Ectodermal cell (in vitro differentiated cells): ENCODE measurements at regions not wholly inside any gene's neighbourhood (a gene's known extent, or its start where the extent isn't known, plus 50 kb on each side); places are given as distances from the start of the nearest gene placed in this dataset.

Experiments
- H3K27ac ChIP-seq: 2 replicates; pipeline ENCODE4 v1.7.0; 2013; ENCODE audit warnings: mild to moderate bottlenecking, low read depth, low read length; ENCODE audit not compliant: insufficient read depth, poor library complexity, severe bottlenecking
- H3K27me3 ChIP-seq: 2 replicates; pipeline ENCODE4 v1.7.0; 2013; ENCODE audit warnings: mild to moderate bottlenecking, low read length; ENCODE audit not compliant: insufficient read depth, control insufficient read depth, poor library complexity, severe bottlenecking
- H3K36me3 ChIP-seq: one replicate; pipeline ENCODE4 v1.7.0; 2013; ENCODE audit warnings: low read length; ENCODE audit not compliant: control insufficient read depth, insufficient read depth
- H3K4me1 ChIP-seq: one replicate; pipeline ENCODE4 v1.7.0; 2013; ENCODE audit warnings: low read length; ENCODE audit not compliant: control insufficient read depth, insufficient read depth
- H3K4me3 ChIP-seq: 2 replicates; pipeline ENCODE4 v1.7.0; 2013; ENCODE audit warnings: low read depth, low read length, control low read depth; ENCODE audit not compliant: insufficient read depth
- H3K9me3 ChIP-seq: 2 replicates; pipeline ENCODE4 v1.7.0; 2013; ENCODE audit warnings: mild to moderate bottlenecking, low read length, moderate library complexity; ENCODE audit not compliant: control insufficient read depth
- WGBS, 2 experiments: methylation state at CpG; one replicate each; pipeline ENCODE4 v1.1.7; 2013; ENCODE audit warnings: missing lambda C conversion rate in 2 of 2; 5-methylcytosine and 5-hydroxymethylcytosine counted together

DNA sequence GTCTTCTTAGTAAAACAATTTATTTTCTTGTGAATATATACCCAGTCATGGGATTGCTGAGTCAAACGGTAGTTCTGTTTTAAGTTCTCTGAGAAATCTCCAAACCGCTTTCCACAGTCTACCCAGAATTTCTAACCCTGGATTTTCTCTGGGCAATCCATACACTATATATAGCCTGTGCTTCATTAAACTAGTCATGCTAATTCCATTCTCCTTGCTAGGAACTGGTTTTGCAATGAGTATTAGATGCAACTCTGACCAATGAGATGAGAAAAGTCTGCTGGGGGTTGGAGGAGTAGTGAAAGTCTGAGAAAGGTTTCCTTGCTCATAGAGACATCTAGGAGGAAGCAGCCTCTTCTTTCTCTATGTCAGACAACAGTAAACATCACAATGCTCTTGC is 196.1 kb upstream of the CDKN3 start:
- Histone ChIP-seq H3K4me3 (no peak overlapping the region), H3K27me3 (no peaks in the 10 kb centered on the region), H3K9me3 (no peaks in the 10 kb centered on the region), H3K27ac (no peak overlapping the region), H3K36me3 (no peaks in the 10 kb centered on the region), H3K4me1 (no peaks in the 10 kb centered on the region)
- WGBS, 2 experiments, result 97 to 98% methylated on average over 2 of the region's 2 CpGs

DNA sequence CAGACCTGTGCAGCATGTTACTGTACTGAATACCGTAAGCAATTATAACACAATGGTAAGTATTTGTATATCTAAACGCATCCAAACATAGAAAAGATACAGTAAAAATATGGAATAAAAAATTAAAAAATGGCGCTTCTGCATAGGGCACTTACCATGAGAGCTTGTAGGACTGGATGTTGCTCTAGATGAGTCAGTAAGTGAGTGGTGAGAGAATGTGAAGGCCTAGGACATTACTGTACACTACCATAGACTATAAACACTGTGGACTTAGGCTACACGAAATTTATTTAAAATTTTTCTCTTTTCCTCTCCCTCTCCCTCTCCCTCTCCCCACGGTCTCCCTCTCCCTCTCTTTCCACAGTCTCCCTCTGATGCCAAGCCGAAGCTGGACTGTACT is 194.5 kb upstream of the CDKN3 start:
- Histone ChIP-seq H3K4me1 (no peaks in the 10 kb centered on the region), H3K4me3 (no peak overlapping the region), H3K27me3 (no peaks in the 10 kb centered on the region), H3K9me3 (no peaks in the 10 kb centered on the region), H3K27ac (no peak overlapping the region), H3K36me3 (no peaks in the 10 kb centered on the region)
- 94% methylated on average over 4 to 5 of the region's 6 CpGs for WGBS, 2 experiments

DNA sequence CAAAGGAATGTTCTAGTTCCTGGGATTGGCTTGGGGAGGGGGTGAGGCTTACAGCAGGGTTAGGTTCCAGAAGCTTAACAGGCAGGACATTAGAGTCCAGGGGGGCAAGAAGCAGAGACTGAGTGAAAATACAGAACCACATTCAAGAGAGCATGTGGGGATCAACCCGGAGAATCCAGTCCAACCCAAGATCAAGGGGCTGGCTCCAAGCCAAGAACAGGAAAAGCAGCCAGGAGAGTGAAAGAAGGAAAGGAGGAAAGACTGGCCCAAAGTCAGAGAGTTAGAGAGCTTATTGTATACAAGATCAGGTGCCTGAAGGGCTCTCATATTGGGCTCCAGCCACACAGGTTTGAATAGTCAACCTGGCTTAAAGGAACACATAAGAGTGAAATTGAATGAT is 190.3 kb upstream of the CDKN3 start:
- H3K27me3 ChIP-seq, result no peaks in the 10 kb centered on the region
- no peaks in the 10 kb centered on the region for H3K9me3 ChIP-seq
- H3K36me3 ChIP-seq, result no peaks in the 10 kb centered on the region
- no peaks in the 10 kb centered on the region for H3K4me1 ChIP-seq
- WGBS, 2 experiments, result 93 to 95% methylated on average over 1 of the region's 1 CpG
- H3K27ac ChIP-seq, result no peak overlapping the region
- H3K4me3 ChIP-seq, result no peak overlapping the region

DNA sequence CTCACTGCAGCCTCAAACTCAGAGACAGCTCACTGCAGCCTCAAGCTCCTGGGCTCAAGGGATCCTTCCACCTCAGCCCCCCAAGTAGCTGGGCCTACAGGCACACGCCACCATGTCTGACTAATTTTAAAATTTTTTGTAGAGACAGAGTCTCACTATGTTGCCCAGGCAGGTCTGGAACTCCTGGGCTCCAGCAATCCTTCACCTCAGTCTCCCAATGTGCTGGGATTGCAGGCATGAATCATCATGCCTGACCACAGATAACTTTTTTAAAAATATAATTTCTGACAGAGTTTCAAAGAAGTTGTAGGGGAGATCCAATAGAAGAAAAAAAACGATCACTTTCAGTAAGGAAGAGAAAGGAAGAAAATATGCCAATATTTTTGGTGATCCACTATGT is 189.7 kb upstream of the CDKN3 start:
- Histone ChIP-seq H3K4me1 (no peaks in the 10 kb centered on the region), H3K9me3 (no peaks in the 10 kb centered on the region), H3K4me3 (no peak overlapping the region), H3K27me3 (no peaks in the 10 kb centered on the region), H3K36me3 (no peaks in the 10 kb centered on the region), H3K27ac (no peak overlapping the region)
- 83 to 91% methylated on average over 1 to 2 of the region's 2 CpGs for WGBS, 2 experiments

DNA sequence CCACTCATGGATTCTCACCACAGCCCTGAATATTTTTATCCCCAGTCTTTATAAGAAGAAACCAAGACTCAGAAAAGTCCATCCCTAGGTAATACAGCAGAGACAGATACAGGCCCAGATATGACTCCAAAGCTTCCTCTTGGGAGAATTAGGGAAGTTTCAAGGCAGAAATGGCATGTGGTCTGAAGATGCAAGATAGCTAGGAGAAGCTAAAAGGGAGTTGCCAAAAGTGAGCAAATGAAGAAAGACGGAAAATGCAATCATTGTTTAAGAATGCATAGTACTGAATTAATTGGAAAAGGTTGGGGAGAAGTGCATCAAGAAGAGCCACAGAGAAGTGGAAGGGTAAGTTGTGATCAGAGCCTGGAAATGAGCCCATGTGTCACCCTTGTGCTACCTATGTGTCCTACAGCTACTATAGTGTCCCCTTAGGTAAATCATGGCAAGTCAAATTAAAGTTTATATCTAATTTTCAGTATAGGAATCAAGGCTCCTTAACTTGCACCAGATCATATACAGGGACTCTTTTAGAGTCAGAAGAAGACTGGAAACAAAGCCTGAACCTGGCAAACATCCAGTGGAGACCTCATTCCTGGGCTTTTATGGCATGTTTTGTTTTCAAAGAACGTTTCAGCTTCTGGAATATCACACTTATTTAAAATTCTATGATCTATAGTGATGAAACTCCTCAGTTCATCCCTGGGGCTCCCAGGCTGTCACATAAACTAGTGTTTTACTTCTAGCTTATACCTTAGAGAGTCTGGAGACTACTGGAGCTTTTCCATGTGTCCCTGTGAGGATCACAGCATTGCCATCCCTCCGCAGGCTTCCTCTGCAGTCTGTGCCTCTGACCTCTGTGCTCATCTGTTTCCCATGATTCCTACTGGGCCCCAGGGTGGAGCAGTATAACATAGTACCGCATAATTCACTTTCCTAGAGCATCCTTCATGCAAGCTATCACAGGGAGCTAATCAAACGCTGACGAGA is 189.0 kb upstream of the CDKN3 start:
- 89 to 97% methylated on average over 5 to 6 of the region's 6 CpGs for WGBS, 2 experiments

DNA sequence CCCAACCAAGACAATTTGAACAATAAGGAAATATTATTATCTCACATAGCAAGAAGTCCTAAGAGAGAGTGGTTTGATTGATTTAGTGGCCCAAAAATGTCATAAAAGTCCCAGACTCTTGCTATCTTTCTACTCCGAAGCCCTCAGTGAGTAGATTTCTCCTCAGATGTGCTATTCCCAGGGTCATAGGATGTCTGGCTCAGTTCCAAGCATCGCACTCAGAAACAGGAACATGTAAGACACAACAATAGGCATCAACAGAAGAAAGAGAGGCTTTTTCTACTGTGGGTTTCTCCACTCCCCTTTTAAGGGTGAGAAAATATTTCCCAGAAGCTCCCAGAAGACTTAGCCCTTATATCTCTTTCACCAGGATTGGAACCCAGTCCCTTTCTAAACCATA is 188.1 kb upstream of the CDKN3 start:
- H3K36me3 ChIP-seq, result no peaks in the 10 kb centered on the region
- H3K4me3 ChIP-seq, result no peak overlapping the region
- no peak overlapping the region for H3K27ac ChIP-seq
- no peaks in the 10 kb centered on the region for H3K27me3 ChIP-seq
- 87 to 96% methylated on average over 2 of the region's 2 CpGs for WGBS, 2 experiments
- H3K4me1 ChIP-seq, result no peaks in the 10 kb centered on the region
- H3K9me3 ChIP-seq, result no peaks in the 10 kb centered on the region

More for the DNA sequence above, 189.0 kb upstream of the CDKN3 start:
- no peaks in the 10 kb centered on the region for H3K36me3 ChIP-seq
- no peaks in the 10 kb centered on the region for H3K27me3 ChIP-seq
- no peak overlapping the region for H3K4me3 ChIP-seq
- no peaks in the 10 kb centered on the region for H3K9me3 ChIP-seq
- no peaks in the 10 kb centered on the region for H3K4me1 ChIP-seq
- no peak overlapping the region for H3K27ac ChIP-seq

DNA sequence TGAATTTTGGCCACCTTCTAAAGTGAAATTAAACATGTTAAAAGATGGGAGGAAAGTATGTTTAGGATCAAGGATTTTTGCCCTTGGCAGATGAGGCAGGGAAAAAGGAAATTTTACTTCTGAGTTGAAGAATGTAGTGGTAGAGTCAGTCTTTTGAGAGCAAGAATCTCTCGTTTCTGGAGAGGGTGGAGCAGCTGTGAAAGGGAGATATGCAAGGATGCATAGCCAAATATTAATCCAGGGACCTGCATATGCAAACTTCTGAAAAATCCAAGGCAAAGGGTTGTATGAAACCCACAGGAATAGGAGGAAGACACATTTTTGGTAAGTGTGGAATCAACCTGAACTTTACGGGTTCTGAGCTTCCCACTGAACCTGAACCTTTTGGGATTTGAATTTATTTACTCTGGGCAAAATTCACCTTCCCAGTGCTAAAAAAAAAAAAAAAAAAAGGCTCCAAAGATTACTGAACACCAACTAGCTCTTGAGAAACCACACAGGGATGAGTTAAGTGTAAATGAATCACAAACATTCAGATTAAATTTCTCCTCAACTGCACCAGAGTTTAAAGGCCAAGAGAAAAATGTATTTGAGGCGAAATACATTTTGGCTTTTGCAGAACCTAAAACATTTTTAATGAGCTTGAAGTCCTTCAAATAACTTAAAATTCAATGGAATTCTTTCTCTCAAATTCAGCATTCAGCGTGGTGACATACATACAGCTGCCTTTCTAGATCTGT is 187.1 kb upstream of the CDKN3 start:
- no peaks in the 10 kb centered on the region for H3K9me3 ChIP-seq
- no peaks in the 10 kb centered on the region for H3K36me3 ChIP-seq
- no peak overlapping the region for H3K4me3 ChIP-seq
- H3K27ac ChIP-seq, result no peak overlapping the region
- 92 to 93% methylated on average over 4 of the region's 4 CpGs for WGBS, 2 experiments
- H3K4me1 ChIP-seq, result no peaks in the 10 kb centered on the region
- H3K27me3 ChIP-seq, result no peaks in the 10 kb centered on the region

DNA sequence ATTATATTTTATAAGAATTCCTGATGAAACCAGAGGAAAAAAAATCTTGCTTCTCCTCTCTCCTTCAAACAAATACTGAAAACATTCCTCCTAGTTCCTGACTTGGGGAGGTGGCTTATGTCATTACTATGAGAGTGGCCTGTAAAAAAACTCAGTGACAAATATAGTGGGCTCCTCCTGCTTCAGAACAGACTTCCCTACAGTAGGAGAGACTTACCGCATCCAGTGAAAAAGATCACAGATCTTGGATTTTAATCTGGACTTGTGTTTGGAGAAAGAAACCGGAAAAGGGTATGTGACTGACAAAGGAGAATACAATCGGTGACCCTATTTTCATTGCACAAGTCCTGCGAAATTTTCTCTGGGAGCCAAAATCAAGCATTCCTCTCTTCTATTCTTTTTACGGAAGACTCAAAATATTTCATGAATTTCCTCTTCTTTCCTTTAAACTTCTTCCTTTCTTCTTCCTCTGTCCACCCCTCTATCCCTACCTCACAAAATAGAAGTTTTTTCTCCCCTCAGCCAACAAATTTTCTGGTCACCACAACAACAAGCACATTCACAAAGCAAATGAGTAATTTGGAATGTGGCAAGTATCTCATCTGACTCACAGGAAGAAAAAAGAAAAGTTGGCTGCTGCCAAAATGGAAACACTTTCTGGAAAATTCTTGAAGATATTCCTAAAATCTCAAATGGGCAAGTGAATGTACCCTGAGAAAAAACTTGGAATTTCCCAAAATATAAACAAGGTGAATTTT is 185.1 kb upstream of the CDKN3 start:
- WGBS, 2 experiments, result 88 to 90% methylated on average over 5 of the region's 5 CpGs
- Histone ChIP-seq H3K27ac (no peak overlapping the region), H3K27me3 (no peaks in the 10 kb centered on the region), H3K4me3 (no peak overlapping the region), H3K36me3 (no peaks in the 10 kb centered on the region), H3K9me3 (no peaks in the 10 kb centered on the region), H3K4me1 (no peaks in the 10 kb centered on the region)

DNA sequence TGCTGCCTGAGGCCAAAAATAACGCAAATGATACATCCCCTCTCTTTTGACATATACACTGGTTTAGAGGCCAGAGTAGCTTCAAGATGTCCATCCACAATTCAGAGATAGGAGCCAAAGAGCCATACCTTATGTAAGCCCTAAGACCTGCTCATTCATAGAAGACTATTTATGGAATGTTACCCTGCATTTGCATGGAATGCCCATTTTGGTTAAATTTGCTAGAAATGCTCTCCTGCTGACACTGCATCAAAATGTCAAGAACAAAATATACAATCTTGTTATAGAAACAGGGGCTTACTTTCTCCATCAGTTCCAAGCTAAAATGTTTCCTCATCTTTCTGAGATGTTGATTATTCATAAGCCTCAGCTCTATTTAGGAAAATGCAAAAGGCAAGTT is 183.3 kb upstream of the CDKN3 start:
- Histone ChIP-seq H3K4me1 (no peaks in the 10 kb centered on the region), H3K4me3 (no peak overlapping the region), H3K36me3 (no peaks in the 10 kb centered on the region), H3K27me3 (peaks cover 13% of the 10 kb centered on the region), H3K27ac (no peak overlapping the region), H3K9me3 (no peaks in the 10 kb centered on the region)
- 97 to 100% methylated on average over 1 of the region's 1 CpG for WGBS, 2 experiments

DNA sequence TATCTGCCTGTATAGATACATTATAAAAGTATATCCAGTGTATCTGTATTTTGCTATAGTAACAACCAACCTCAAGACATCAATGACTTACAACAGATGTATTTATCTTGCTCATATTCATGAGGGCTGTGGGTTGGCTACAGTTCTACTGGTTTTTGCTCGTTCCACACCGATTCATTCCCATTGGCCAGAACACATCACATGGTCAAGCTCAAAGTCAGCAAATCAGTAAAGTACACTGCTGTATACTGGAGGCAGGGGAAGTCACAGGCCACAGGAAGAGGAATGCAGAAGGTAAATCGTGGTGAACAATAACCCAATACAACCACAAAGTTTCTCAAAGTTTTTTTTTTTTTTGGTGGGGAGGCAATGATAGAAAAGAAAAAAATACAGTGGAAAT is 180.0 kb upstream of the CDKN3 start:
- Histone ChIP-seq H3K27ac (no peak overlapping the region), H3K9me3 (no peaks in the 10 kb centered on the region), H3K27me3 (peaks cover 46% of the 10 kb centered on the region), H3K4me3 (no peak overlapping the region), H3K36me3 (no peaks in the 10 kb centered on the region), H3K4me1 (peaks cover 11% of the 10 kb centered on the region)
- WGBS, 2 experiments, result 93 to 97% methylated on average over 2 of the region's 3 CpGs
